GM13977 (cell line): ENCODE measurements at regions not wholly inside any gene's neighbourhood (a gene's known extent, or its start where the extent isn't known, plus 50 kb on each side); places are given as distances from the start of the nearest gene placed in this dataset.

Experiments
- DNase-seq: peaks from one replicate; pipeline ENCODE4 v3.0.0; 2012; ENCODE audit warnings: low spot score
- in situ Hi-C: fragments of 300-500 bp; cut with MboI; formaldehyde crosslinking; loops from one replicate; pipeline ENCODE4 v1.12.0; 2022; ENCODE audit warnings: low sequenced_read_pairs, low pct_unique_long_range_greater_than_20kb, mixed read lengths, inconsistent platforms; ENCODE audit not compliant: unreplicated experiment
- TF ChIP-seq, protein P1 (sequence below): IDR thresholded peaks from 2 replicates; pipeline ENCODE4 v1.5.1; 2012; ENCODE audit warnings: mild to moderate bottlenecking, control low read depth; ENCODE audit not compliant: insufficient read depth; ENCODE audit errors: extremely low read depth, missing control alignments

DNA sequence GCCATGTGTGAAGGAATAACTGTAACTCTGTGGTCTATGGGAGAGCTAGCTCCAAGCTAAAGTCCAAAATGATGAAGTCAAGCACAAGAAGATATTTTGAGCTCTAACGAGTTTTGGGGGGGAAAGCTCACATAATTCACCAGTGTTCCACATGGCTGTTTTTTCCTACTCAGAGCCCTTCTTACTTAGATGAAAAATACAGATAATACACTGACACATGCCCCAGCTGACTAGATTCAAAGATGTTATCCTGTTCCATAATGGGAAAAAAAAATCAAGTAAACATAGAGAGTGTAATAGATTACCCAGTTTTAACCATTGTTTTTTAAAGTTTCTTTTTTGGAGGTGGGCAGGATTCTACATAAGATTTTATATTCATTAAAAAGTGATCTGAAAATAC is 86.6 kb downstream of the PRLHR start:
- TF ChIP-seq, protein P1, sequence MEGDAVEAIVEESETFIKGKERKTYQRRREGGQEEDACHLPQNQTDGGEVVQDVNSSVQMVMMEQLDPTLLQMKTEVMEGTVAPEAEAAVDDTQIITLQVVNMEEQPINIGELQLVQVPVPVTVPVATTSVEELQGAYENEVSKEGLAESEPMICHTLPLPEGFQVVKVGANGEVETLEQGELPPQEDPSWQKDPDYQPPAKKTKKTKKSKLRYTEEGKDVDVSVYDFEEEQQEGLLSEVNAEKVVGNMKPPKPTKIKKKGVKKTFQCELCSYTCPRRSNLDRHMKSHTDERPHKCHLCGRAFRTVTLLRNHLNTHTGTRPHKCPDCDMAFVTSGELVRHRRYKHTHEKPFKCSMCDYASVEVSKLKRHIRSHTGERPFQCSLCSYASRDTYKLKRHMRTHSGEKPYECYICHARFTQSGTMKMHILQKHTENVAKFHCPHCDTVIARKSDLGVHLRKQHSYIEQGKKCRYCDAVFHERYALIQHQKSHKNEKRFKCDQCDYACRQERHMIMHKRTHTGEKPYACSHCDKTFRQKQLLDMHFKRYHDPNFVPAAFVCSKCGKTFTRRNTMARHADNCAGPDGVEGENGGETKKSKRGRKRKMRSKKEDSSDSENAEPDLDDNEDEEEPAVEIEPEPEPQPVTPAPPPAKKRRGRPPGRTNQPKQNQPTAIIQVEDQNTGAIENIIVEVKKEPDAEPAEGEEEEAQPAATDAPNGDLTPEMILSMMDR: no peak
- in situ Hi-C loops: no loop called here
- no peak for DNase-seq

DNA sequence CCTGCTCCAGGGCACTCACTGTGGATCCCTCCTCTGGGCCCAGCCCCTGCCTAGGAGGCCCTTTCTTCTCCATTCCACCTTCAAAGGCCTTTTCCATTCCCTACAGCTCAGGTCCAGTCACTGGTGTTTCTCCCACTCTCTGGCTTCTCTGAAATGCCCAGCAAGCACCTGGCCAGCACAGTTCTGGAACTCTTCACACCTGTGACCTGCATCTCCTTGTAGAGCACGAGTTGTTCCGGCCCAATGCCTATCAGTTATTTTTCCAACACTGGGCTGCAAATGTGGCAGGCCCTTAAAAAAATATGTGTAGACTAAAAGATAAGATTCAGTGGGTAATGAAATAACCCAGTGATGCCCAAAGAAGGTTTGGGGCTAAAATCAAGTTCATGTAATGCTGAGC is 87.1 kb downstream of the PRLHR start:
- in situ Hi-C loops: no loop called here
- TF ChIP-seq, protein P1: no peak
- DNase-seq: no peak

DNA sequence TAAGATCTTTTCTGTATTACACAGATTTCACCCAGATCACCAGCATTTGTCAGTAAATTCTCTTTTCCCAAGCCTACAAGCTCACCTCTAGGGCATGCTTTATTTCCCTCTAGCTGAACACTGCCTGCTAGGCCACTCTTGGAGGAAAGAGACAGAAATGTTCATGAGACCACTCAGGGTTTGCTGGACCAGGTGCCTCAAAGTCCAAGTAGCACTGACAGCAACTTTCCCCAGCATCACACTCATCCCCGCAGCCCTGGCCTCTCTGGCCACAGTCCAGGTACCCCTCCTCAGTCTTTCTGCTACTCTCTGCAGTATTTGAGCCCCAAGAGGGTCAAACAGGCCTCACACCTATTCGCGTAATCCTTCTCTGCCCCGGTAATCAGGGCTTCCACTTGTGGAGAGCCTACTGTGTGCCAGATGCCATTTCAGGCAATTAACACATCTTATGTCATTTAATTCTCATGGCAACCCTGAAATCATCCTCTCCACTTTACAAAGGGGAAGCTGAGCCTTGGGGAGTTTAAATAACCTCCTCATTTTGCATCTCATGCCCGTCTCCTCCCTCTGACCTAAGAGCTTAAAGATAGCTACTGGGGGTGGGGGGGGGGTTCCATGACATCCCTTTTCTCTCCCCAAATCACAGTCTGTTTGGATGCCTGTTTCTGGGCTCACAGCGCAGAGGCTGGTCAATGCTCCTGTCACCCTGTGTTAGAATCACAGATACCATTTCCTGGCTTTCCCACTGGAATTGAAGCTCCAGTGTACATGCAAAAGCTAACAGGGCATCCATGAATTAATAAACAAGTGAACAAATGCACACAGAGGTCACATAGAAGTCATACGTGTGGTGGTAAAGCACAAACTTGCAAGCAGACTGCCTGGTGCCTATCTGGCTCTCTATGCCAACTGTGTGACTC is 88.5 kb downstream of the PRLHR start:
- in situ Hi-C loops: no loop called here
- no peak for DNase-seq
- TF ChIP-seq, protein P1: no peak

DNA sequence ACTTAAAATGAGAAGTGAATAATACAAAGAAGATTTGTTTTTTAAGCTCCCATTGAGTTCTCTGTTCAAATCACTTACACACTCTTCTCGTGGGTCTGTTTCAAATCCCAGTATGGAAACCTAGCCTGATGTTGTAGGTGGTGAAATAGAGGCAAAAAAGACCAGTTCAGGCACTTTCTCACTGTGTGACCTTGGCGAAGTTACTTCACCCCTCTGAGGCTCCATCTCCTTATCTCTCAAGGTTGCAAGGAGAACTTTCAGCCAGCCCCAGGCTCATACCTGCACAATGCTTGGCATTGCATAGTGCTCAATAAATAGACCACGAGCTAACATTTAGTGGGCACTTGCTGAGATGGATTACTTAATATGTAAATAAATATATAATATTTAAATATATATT is 90.1 kb downstream of the PRLHR start:
- in situ Hi-C loops: no loop called here
- no peak for DNase-seq
- TF ChIP-seq, protein P1: no peak

DNA sequence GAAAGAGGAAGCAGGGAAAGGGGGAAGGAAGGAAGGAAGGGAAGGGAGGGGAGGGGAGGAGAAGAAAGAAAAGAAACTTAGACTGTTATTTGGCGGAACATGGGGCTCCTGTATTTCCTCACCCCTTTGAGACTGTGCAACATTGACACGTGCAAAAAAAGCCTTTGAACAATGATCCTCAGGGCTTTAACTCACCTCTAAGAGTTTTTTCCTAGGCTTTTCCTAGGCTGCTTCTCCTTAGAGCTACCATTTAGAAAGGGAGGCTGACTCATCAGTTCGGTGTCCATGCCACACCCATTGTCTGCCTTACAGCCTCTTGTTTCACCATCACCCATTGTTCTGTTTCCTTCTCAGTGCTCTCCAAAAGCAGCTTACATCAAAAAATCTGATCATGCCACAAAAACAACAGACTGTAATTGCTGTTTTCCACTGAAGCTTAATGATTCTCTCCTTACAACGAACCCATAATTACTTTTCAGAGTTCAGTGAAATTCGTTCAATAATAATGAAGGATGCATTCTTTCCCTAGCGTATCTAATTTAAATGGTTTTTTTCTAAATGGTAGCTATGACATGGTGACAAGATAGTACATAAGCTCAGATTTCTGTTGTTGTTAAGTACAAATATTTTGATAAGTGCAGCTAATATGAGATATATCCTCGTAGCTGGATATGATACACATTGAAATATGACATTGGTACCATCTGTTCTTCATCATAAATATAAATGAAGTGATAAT is 90.8 kb downstream of the PRLHR start:
- TF ChIP-seq, protein P1: no peak
- no peak for DNase-seq
- in situ Hi-C loops: no loop called here

DNA sequence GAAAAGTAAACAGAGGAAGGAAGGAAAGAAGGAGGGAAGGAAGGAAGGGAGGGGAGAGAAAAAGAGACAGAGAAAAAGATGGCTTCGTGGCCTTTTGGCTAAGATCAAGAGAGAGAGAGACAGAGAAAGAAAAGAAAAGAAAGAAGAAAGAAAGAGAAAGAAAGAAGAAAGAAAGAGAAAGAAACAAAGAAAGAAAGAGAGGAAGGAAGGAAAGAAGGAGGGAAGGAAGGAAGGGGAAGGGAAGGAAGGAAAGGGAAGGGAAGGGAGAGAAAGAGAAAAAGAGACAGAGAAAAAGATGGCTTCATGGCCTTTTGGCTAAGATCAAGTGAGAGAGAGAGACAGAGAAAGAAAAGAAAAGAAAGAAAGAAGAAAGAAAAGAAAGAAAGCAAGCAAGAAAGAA is 91.4 kb downstream of the PRLHR start:
- TF ChIP-seq, protein P1: no peak
- DNase-seq: no peak
- in situ Hi-C loops: no loop called here
